ENCODE measurements at regions not wholly inside any gene's neighbourhood (a gene's known extent, or its start where the extent isn't known, plus 50 kb on each side); places are given as distances from the start of the nearest gene placed in this dataset.

GRCh38 chr4:28432348-28433025 is 1571.8 kb downstream of the STIM2 start:
- TF ChIP-seq, protein P1, sequence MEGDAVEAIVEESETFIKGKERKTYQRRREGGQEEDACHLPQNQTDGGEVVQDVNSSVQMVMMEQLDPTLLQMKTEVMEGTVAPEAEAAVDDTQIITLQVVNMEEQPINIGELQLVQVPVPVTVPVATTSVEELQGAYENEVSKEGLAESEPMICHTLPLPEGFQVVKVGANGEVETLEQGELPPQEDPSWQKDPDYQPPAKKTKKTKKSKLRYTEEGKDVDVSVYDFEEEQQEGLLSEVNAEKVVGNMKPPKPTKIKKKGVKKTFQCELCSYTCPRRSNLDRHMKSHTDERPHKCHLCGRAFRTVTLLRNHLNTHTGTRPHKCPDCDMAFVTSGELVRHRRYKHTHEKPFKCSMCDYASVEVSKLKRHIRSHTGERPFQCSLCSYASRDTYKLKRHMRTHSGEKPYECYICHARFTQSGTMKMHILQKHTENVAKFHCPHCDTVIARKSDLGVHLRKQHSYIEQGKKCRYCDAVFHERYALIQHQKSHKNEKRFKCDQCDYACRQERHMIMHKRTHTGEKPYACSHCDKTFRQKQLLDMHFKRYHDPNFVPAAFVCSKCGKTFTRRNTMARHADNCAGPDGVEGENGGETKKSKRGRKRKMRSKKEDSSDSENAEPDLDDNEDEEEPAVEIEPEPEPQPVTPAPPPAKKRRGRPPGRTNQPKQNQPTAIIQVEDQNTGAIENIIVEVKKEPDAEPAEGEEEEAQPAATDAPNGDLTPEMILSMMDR (IDR thresholded peaks at IDR 0.05; ENCODE audit: low read depth, low read length, poor library complexity, severe bottlenecking), result no peak
- TF ChIP-seq EZH2phosphoT487 (IDR thresholded peaks at IDR 0.05; ENCODE audit: borderline replicate concordance, low read length), result no peak

Data from DOHH2 (cell line).